SH-SY5Y (cell line): ENCODE measurements at regions not wholly inside any gene's neighbourhood (a gene's known extent, or its start where the extent isn't known, plus 50 kb on each side); places are given as distances from the start of the nearest gene placed in this dataset.

ENCODE experiments used
- GATA2 ChIP-seq: IDR thresholded peaks from 2 replicates; pipeline ENCODE4 v1.6.1; 2011; ENCODE audit warnings: mild to moderate bottlenecking, low read depth, low read length
- GATA3 ChIP-seq: IDR thresholded peaks from 2 replicates; pipeline ENCODE4 v1.6.1; 2011; ENCODE audit warnings: low read depth, mild to moderate bottlenecking, low read length, moderate library complexity

DNA sequence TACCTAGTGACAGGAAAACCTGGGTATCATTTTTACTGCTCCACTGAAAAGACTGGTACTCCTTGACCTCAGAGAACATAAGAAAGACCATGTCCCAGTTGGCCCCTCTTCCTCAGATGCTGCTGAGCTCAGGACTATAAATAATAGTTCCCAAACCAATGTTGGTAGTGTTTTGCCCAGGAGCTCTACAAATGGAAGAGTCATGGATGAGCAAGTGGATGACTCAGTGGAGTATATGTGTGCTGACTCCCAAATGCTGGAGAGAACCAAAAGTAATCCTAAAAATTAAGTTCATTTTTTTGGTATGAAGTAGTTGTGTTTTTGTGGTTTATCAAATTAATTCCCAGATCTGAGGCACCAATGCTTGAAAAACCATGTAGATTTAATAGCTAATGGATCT is 482.0 kb downstream of the KCNA4 start:
- TF ChIP-seq GATA3, result no peak
- TF ChIP-seq GATA2, result no peak
